GM21576 (cell line): ENCODE measurements at regions not wholly inside any gene's neighbourhood (a gene's known extent, or its start where the extent isn't known, plus 50 kb on each side); places are given as distances from the start of the nearest gene placed in this dataset.
"Not testable (repeated sequence)": the region's sequence is repeated elsewhere in the genome, so short reads cannot be mapped to it uniquely, and the experiment has no call there.

Experiments
- ATAC-seq: cut with Tn5 transposase; IDR thresholded peaks from one replicate; pipeline ENCODE4 v1.9.1; 2021; ENCODE audit warnings: mild to moderate bottlenecking, moderate library complexity; ENCODE audit not compliant: unreplicated experiment

GRCh38 chr2:4221845-4222244 is 518.5 kb downstream of the DCDC2C start:
- ATAC-seq: no peak

GRCh38 chr2:4244422-4244821 is 541.0 kb downstream of the DCDC2C start:
- not testable (repeated sequence) for ATAC-seq

GRCh38 chr2:4246364-4247131 is 543.2 kb downstream of the DCDC2C start:
- no peak for ATAC-seq

GRCh38 chr2:4247791-4248190 is 544.4 kb downstream of the DCDC2C start:
- no peak for ATAC-seq

- no peak for ATAC-seq
Observed at GRCh38 chr2:4255491-4255890, 552.1 kb downstream of the DCDC2C start.

GRCh38 chr2:4256351-4256750 is 553.0 kb downstream of the DCDC2C start:
- no peak for ATAC-seq

GRCh38 chr2:4258563-4258962 is 555.2 kb downstream of the DCDC2C start:
- ATAC-seq: no peak

- no peak for ATAC-seq
Observed at GRCh38 chr2:4265936-4266335, 562.6 kb downstream of the DCDC2C start.

- ATAC-seq: no peak
Observed at GRCh38 chr2:4269885-4270284, 566.5 kb downstream of the DCDC2C start.

- ATAC-seq: no peak
Observed at GRCh38 chr2:4272261-4272858, 569.0 kb downstream of the DCDC2C start.

GRCh38 chr2:4278392-4278791 is 575.0 kb downstream of the DCDC2C start:
- ATAC-seq: no peak

GRCh38 chr2:4279431-4279830 is 576.1 kb downstream of the DCDC2C start:
- no peak for ATAC-seq

- ATAC-seq: no peak
Observed at GRCh38 chr2:4291430-4291829, 588.1 kb downstream of the DCDC2C start.

- no peak for ATAC-seq
Observed at GRCh38 chr2:4295680-4296079, 592.3 kb downstream of the DCDC2C start.

GRCh38 chr2:4300616-4301015 is 597.2 kb downstream of the DCDC2C start:
- no peak for ATAC-seq

GRCh38 chr2:4324531-4324930 is 621.2 kb downstream of the DCDC2C start:
- no peak for ATAC-seq

- no peak for ATAC-seq
Observed at GRCh38 chr2:4336864-4337263, 633.5 kb downstream of the DCDC2C start.

- ATAC-seq: no peak
Observed at GRCh38 chr2:4338345-4338744, 635.0 kb downstream of the DCDC2C start.

GRCh38 chr2:4340536-4340935 is 637.2 kb downstream of the DCDC2C start:
- ATAC-seq: no peak

GRCh38 chr2:4346628-4347027 is 643.3 kb downstream of the DCDC2C start:
- ATAC-seq: no peak

- no peak for ATAC-seq
Observed at GRCh38 chr2:4353668-4354067, 650.3 kb downstream of the DCDC2C start.

- no peak for ATAC-seq
Observed at GRCh38 chr2:4354164-4354563, 650.8 kb downstream of the DCDC2C start.

- ATAC-seq: no peak
Observed at GRCh38 chr2:4354678-4355077, 651.3 kb downstream of the DCDC2C start.
